ENCODE measurements at regions not wholly inside any gene's neighbourhood (a gene's known extent, or its start where the extent isn't known, plus 50 kb on each side); places are given as distances from the start of the nearest gene placed in this dataset.
"Not testable (repeated sequence)": the region's sequence is repeated elsewhere in the genome, so short reads cannot be mapped to it uniquely, and the experiment has no call there.

DNA sequence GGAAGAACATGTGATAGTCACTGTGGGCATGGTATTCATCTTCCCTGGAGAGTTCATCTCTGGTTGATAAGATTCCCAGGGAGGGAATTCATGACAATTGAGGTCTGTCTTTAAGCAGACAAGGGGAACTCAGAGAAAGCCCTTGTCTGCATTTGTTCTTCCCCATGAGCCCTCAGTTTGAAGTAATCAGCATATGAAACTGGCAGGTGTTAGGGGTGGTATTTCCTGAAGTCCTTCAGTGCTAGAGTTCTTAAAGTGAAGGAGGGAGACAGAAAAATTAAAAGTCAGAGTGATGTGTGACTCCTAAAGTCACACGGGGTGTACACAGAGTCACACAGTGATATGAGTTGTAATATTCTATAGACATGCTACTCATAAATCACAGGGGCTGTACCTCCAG lies 60.6 kb upstream of the SYK start:
- FAIRE-seq, result no peak
- no peak for DNase-seq (ENCODE audit: insufficient read length, low spot score)

DNA sequence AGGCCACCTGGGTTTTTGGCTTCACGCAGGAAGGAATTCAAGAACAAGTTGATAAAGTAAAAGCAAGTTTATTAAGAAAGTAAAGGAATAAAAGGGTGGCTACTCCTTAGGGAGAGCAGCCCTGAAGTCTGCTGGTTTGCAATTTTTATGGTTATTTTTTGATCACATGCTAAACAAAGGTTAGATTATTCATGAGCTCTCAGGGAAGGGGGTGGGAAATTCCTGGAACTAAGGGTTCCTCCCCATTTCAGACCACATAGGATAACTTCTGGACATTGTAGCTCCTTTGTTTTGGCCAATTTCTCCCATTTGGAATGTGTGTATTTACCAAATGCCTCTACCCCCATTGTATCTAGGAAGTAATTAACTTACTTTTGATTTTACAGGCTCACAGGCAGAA lies 63.9 kb upstream of the SYK start:
- FAIRE-seq (no peak), DNase-seq (ENCODE audit: insufficient read length, low spot score) (no peak)

DNA sequence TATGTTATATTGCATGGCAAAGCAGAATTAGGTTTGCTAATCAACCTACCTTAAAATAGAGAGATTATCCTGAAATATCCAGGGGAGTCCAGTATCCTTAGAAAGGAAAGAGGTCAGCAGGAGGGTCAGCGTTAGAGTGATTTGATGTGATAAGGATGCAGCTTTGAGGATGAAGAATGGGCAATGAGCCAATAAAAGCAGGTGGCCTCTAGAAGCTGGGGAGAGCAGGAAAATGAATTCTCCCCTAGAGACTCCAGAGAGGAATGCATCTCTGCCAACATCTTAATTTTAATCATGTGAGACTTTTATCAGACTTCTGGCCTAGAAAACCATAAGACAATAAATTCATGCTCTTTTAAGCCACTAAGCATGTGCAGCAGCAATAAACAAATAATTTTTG lies 65.7 kb upstream of the SYK start:
- DNase-seq (ENCODE audit: insufficient read length, low spot score) (no peak), FAIRE-seq (no peak)

DNA sequence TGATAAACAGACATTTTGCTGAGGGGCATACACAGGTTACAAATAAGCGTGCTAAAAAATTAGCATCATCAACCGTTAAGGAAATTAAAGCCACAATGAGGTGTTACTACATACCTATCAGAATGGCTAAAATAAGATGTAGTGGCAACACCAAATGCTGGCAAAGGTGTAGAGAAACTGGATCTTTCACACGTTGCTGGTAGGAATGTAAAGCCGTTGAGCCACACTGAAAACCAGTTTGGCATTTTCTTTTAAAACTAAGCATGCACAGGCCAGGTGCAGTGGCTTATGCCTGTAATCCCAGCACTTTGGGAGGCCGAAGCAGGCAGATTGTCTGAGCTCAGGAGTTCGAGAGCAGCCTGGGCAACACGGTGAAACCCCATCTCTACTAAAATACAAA lies 67.0 kb upstream of the SYK start:
- FAIRE-seq (peak; percentile 49), DNase-seq (ENCODE audit: insufficient read length, low spot score) (no peak)

DNA sequence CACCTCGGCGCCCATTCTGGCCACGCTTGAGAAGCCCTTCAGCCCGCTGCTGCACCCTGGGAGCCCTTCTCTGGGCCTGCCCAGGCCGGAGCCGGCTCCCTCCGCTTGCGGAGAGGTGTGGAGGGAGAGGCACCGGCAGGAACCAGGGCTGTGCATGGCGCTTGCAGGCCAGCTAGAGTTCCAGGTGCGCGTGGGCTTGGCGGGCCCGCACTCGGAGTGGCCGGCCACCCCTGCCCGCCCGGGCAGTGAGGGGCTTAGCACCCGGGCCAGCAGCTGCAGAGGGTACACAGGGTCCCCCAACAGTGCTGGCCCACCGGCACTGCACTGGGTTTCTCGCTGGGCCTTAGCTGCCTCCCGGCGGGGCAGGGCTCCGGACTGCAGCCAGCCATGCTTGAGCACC lies 72.3 kb upstream of the SYK start:
- FAIRE-seq (no peak), DNase-seq (ENCODE audit: insufficient read length, low spot score) (no peak)

DNA sequence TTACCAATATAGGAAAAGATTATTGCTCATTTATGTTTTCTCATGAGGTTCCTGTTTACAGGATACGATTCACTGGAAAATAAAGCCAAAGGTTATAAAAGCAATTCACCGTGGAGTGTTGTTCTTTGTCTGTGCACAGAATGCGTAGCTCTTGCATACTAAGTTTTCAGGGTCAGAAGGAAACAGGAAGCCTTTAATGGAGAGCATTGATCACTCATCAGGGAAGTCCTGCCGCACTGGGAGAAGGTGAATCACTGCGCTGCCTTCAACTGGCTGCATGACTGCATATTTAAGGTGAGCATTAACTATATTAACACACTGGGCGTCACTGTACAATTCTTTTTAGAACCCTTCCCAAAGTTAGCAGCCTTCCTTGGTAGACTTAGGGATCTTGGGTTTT lies 74.1 kb upstream of the SYK start:
- FAIRE-seq (no peak), DNase-seq (ENCODE audit: insufficient read length, low spot score) (no peak)

DNA sequence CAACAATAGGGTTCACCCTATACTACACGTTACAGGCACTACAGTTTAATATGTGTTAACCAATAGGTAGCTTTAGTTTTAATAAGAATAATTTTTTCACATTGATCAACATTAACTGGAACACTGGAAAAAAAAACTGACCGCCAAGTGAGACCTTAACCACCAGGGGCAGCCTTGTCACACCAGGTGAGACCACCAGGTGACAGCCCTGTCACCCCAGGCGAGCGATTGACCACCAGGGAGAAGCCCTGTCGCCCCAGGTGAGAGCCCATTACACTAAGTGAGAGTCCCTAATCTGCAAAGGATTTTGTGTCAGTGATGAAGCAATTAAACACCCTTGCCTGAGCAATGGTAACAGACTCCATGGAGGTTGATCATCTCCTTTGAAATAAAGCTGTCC lies 75.4 kb upstream of the SYK start:
- DNase-seq (ENCODE audit: insufficient read length, low spot score) (no peak), FAIRE-seq (no peak)

DNA sequence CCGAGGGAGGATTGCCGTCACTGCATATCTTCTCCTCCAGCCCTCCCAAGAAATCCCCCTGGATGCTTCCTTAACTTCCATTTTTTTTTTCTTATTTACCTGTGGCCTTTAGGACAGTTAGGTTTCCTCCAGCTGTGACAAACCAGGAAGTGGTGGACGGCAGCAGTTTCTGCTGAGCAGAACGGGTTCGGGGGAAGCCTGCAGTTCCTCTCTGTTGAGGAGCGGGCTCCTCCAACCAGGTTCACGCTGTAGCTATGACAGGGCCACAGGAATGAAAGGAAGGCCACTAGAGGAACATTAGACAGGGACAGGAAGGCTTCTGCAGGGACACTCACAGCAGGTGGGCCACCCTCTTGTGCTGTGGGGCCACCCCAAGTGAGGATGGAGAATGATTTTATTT lies 76.7 kb upstream of the SYK start:
- DNase-seq (ENCODE audit: insufficient read length, low spot score), result no peak
- no peak for FAIRE-seq

DNA sequence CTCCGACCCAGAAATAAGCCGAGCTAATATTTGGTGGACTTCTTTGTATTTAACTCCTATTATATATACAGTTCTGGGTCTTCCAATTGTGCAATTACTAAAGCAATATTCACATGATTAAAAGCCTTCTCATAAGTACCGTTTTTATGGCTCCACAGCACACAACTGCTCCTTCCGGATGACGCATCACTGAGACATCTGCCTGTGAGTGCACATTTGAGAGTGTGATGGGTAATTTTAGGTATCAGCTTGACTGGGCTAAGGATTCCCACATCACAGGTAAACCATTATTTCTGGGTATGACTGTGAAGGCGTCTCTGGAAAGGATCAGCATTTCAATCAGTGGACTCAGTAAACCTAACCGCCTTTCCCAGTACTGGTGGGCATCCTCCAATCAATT lies 77.5 kb upstream of the SYK start:
- no peak for DNase-seq (ENCODE audit: insufficient read length, low spot score)

DNA sequence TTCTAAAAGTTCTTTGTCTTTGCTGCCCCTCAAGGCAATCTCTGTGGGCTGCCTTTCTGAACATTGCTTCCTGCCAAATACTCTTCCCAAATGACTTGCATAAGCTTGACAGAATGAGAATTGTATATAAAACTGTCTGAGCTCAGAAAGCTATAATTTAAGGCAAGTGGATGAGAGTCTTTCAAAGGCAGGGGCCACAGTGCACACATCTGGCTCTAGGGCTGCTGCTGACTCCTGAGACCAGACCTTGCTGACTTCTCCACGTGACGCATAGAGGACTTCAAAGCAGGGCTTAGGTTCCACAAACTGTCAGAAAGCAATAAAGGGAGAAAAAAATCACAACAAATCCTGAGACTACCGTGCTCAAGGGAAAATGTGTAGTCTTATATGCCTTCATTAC lies 79.4 kb upstream of the DIRAS2 start:
- FAIRE-seq (no peak), DNase-seq (ENCODE audit: insufficient read length, low spot score) (no peak)

More for the DNA sequence above, 77.5 kb upstream of the SYK start:
- no peak for FAIRE-seq

DNA sequence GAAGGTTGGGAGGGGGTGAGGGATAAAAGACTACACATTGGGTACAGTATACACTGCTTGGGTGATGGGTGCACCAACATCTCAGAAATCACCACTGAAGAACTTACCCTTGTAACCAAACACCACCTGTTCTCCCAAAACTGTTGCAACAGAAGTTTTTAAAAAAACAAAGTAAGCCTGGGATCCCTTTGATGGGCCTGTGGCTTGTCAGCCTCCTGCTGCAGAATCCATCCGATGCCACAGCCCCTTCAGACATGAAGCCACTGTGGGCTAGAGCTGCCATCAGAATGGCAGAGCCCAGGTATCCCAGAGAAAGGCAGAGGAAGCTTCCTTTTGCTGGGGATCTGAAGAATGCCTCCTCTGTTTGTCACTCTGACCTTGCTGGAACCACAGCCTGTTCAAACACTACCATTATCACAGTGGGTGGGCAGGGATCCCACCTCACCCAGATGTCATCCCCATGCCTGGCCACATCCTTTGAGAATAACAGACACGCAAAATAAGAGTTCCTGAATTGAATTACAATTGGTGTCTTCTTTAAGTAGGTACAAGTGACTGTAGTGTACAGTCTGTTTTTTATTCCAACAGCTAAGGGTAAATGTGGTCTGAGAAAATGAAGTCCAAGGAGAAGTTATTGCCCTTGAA lies 78.1 kb upstream of the DIRAS2 start:
- no peak for FAIRE-seq
- DNase-seq (ENCODE audit: insufficient read length, low spot score), result no peak

DNA sequence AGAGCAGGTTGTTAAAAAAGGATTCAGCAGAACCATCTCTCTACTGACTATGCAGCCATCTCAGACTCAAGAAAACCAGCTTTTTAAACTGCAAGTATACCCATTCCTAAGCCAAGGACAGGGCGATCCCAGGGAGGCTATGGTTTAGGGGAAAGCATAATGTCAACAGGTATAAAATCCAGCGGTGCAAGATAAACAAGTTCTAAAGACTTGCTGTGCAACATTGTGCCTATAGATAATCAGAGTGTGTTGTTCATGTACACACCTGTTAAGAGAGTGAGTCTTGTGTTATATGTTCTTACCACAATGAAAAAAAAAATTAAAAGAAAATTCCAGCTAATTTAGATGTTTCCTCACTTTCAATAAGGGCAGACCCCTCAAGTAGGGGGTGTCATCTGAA lies 63.6 kb upstream of the DIRAS2 start:
- DNase-seq (ENCODE audit: insufficient read length, low spot score), result no peak
- no peak for FAIRE-seq

DNA sequence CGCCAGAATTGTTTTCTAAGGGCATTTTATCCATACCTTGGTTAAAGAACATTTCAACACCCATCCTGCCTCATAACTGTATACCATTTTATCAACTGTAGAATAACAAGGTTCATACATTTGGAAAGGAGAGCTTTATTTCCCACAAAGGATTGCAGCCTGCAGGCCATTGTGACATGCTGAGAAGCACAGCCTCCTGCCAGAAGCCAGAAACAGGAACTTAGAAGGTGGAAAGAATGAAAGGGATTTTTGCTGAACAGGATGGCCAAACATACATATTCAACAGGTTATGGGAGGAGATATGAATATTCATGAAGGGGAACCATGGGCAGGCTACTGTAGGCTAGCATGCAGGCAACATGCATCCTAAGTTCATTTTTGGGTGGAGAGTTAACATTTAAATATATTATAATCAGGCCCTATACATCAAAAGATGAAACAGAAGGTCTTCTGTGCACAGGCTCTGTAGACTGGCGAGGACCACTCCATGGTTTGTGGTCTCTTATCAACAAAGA lies 59.9 kb upstream of the DIRAS2 start:
- FAIRE-seq (no peak), DNase-seq (ENCODE audit: insufficient read length, low spot score) (no peak)

DNA sequence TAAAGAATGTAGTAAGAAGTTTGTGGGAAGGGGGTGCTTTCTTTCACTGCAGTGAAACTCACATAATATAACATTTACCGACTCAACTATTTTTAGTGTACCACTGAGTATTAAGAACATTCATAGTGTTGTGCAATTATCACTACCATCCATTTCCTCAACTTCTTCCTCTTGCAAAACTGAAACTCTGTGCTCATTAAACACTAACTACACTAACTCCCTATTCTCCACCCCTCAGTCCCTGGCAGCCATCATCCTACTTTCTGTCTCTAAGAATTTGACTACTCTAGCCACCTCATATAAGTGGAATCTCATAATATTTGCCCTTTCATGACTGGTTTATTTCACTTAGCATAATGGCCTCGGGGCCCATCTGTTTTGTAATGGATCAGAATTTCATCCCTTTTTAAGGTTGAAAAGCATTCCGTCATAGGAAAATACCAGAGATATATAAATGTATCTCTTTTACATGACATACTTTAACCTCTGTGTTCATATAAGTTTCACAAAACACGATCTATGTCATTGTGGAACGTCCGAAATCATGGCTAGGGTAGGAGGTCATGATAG lies 56.3 kb upstream of the DIRAS2 start:
- FAIRE-seq (no peak), DNase-seq (ENCODE audit: insufficient read length, low spot score) (no peak)

DNA sequence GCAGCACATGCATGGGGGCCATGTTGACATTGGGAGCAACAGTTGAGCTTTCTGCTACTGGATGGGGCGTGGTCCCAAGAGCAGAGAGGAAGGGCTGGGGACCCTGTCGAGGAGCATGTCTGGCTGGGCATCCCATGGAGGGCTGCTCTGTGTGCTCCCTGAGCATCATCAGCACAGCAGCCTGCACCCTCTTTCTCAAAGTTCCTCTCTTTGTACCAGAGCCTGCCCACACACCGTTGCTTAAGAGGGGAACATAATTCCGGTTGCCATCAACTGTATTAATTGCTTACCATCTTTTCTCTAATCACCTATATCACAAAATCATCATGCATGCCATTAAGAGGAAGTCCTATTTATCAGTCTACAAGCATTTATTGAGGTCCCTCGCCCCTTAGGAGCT lies 55.2 kb upstream of the DIRAS2 start:
- DNase-seq (ENCODE audit: insufficient read length, low spot score) (no peak), FAIRE-seq (no peak)

DNA sequence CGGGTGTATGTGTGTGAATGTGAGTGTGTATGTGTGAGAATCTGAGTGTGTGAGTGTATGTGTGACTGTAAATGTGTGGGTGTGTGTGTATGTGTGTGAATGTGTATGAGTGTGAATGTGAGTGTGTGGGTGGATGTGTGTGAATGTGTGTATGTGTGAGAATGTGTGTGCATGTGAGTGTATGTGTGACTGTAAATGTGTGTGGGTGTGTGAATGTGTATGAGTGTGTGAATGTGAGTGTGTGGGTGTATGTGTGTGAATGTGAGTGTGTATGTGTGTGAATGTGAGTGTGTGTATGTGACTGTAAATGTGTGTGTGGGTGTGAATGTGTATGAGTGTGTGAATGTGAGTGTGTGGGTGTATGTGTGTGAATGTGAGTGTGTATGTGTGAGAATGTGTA lies 51.6 kb upstream of the DIRAS2 start:
- not testable (repeated sequence) for FAIRE-seq

More for the DNA sequence above, 51.6 kb upstream of the DIRAS2 start:
- not testable (repeated sequence) for DNase-seq (ENCODE audit: insufficient read length, low spot score)

Measured in GM19239 (cell line).